ENCODE measurements at regions not wholly inside any gene's neighbourhood (a gene's known extent, or its start where the extent isn't known, plus 50 kb on each side); places are given as distances from the start of the nearest gene placed in this dataset.

- no peak for TF ChIP-seq CTCF (conservative IDR thresholded peaks at IDR 0.05)
- TF ChIP-seq EZH2 (IDR thresholded peaks at IDR 0.05; ENCODE audit: low read depth) = no peak
These were observed 1072.1 kb downstream of the NXPH1 start for GRCh38 chr7:9505516-9505915.
